GM12875 (cell line): ENCODE measurements at regions not wholly inside any gene's neighbourhood (a gene's known extent, or its start where the extent isn't known, plus 50 kb on each side); places are given as distances from the start of the nearest gene placed in this dataset.

Source experiments
- H3K4me3 ChIP-seq: one replicate; pipeline ENCODE4 v1.5.1; 2011; ENCODE audit warnings: low read depth, low read length, control low read depth
- CTCF ChIP-seq: IDR thresholded peaks from 2 replicates; pipeline ENCODE4 v1.5.1; 2011; ENCODE audit warnings: low read depth, mild to moderate bottlenecking, control low read depth, inconsistent platforms, low read length, moderate library complexity, borderline replicate concordance; ENCODE audit not compliant: insufficient read depth

- no peak for TF ChIP-seq CTCF
- H3K4me3 ChIP-seq: no peak overlapping the region
Measured at GRCh38 chr1:178649582-178650350, 75.3 kb upstream of the RALGPS2 start.

GRCh38 chr1:178650934-178651511, 74.0 kb upstream of the RALGPS2 start:
- TF ChIP-seq CTCF: no peak
- H3K4me3 ChIP-seq: no peak overlapping the region

GRCh38 chr1:178651742-178652141, 73.3 kb upstream of the RALGPS2 start:
- H3K4me3 ChIP-seq: no peak overlapping the region
- TF ChIP-seq CTCF: no peak

GRCh38 chr1:178652506-178653490, 72.2 kb upstream of the RALGPS2 start:
- no peak for TF ChIP-seq CTCF
- no peak overlapping the region for H3K4me3 ChIP-seq

DNA sequence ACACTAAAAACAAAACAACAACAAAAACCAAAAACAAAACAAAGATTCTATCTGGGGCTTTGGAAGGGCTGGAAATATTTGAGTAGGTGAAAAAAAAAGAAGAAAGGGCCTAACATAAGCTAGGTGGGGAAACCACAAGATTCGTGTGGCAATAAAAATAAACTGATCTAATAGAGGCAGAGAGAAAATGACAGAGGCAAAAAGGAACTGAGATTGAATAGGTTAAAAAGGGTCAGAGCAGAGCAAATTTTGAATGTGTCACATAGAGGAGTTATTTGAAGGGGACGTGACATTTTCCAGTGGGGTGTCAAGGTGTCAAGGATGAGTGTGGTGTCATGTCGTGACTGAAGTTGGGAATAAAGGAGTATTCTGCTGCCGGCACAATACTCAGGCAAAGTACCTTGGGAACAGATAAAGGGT, 65.2 kb upstream of the RALGPS2 start:
- no peak for TF ChIP-seq CTCF

DNA sequence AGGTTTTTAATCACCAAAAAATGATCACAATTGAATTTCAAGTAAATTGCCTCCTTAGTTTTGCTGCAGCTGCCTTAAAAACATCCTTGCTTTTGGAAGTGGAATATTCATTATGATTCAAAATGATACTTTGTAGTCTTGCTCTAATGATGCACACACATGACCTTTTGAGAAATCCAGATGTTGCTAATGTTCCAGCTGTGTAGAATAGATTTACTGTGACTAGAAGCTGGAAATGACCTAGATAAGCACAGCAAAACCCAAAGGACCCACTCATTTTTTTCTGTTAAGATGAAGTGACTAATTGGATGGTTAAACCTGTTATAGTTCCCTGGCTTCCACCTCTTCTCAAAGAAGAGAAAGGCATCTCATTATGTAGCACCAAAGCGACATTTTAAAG, 64.6 kb upstream of the RALGPS2 start:
- no peak for TF ChIP-seq CTCF
- H3K4me3 ChIP-seq: no peak overlapping the region

More for the DNA sequence above, 65.2 kb upstream of the RALGPS2 start:
- H3K4me3 ChIP-seq: no peak overlapping the region
